ENCODE measurements at regions not wholly inside any gene's neighbourhood (a gene's known extent, or its start where the extent isn't known, plus 50 kb on each side); places are given as distances from the start of the nearest gene placed in this dataset.

- peaks cover 39 to 63% of the 10 kb centered on the region in 2 experiments; a peak in 3 of 4 replicates for H3K9me3 ChIP-seq (ENCODE audit: insufficient read depth in 2 of 2, low read depth in 1 of 2, low read length in 1 of 2)
- H2BK12ac ChIP-seq (ENCODE audit: low read depth, low read length): no peak overlapping the region
- H2BK120ac ChIP-seq (replicated peaks; ENCODE audit: low read depth, low read length): no peak overlapping the region
- H3K36me3 ChIP-seq (ENCODE audit: control insufficient read depth in 2 of 4, insufficient read depth in 4 of 4, low read length in 3 of 4): no peaks in the 10 kb centered on the region
- no peak overlapping the region for H3K4ac ChIP-seq (replicated peaks; ENCODE audit: insufficient read length, low read depth, low read length)
- H3K23me2 ChIP-seq (ENCODE audit: low read depth, low read length): no peaks in the 10 kb centered on the region; the same call in 1 of the 2 replicates
- no peak overlapping the region for H3K4me2 ChIP-seq (ENCODE audit: insufficient read depth in 1 of 2, low read depth in 2 of 2, low read length in 2 of 2)
- H3K27ac ChIP-seq (ENCODE audit: low read depth, low read length): no peak overlapping the region
- no peak overlapping the region for H2BK15ac ChIP-seq (ENCODE audit: low read length)
- no peak overlapping the region for H3K18ac ChIP-seq (ENCODE audit: extremely low read depth, low read length)
- no peak overlapping the region for H2AFZ ChIP-seq (ENCODE audit: low read length)
- H3K4me1 ChIP-seq (replicated peaks in 1 of 4; ENCODE audit: control insufficient read depth in 3 of 4, insufficient read depth in 4 of 4, low read length in 3 of 4): peaks cover 0 to 5% (median 0%) of the 10 kb centered on the region in 4 experiments; a peak in 1 of 7 replicates
- no peak overlapping the region for H4K8ac ChIP-seq (ENCODE audit: extremely low read depth, insufficient read depth, low read length)
- H3K23ac ChIP-seq (ENCODE audit: insufficient read length): no peak overlapping the region
- no peak overlapping the region for H4K5ac ChIP-seq (ENCODE audit: insufficient read length, low read depth, low read length)
- no peaks in the 10 kb centered on the region for H3K79me2 ChIP-seq (ENCODE audit: control insufficient read depth in 1 of 2, insufficient read depth in 2 of 2, low read length in 2 of 2)
- TF ChIP-seq HDAC6 (IDR thresholded peaks at IDR 0.05; ENCODE audit: low read depth, low read length): no peak
- TF ChIP-seq KDM4A (IDR thresholded peaks at IDR 0.05; ENCODE audit: low read depth, low read length, severe bottlenecking): no peak
- no peak for TF ChIP-seq RXRA (IDR thresholded peaks at IDR 0.05; ENCODE audit: insufficient read depth, low read depth, low read length)
- no peak for TF ChIP-seq NRF1 (IDR thresholded peaks at IDR 0.05; ENCODE audit: low read depth, low read length)
- no peak overlapping the region for H3K4me3 ChIP-seq (ENCODE audit: extremely low read depth in 1 of 4, insufficient read depth in 2 of 4, low read depth in 3 of 4, low read length in 4 of 4)
- H2BK5ac ChIP-seq (ENCODE audit: low read depth, low read length): no peak overlapping the region
- H4K91ac ChIP-seq (replicated peaks; ENCODE audit: insufficient read length, low read length): no peak overlapping the region
- POLR2A ChIA-PET (ENCODE audit: partially characterized antibody): no interaction called here
- CTCF ChIA-PET (ENCODE audit: partially characterized antibody): no interaction called here
- no peak for DNase-seq (ENCODE audit: low read depth in 1 of 2, low spot score in 2 of 2)
- H3K27me3 ChIP-seq (replicated peaks in 1 of 4; ENCODE audit: control insufficient read depth in 3 of 4, extremely low read depth in 1 of 4, insufficient read depth in 3 of 4, low read length in 3 of 4): peaks cover 0 to 3% (median 0%) of the 10 kb centered on the region in 4 experiments; a peak in 1 of 7 replicates
- no peak overlapping the region for H3K14ac ChIP-seq (ENCODE audit: insufficient read length)
- no peak for FAIRE-seq
- WGBS, 2 experiments (ENCODE audit: extremely low coverage in 1 of 2, insufficient coverage in 1 of 2, insufficient read length in 1 of 2, insufficient replicate concordance in 2 of 2, low coverage in 1 of 2, low lambda C conversion rate in 2 of 2, missing lambda C conversion rate in 1 of 2): 78% methylated on average over 4 of the region's 8 CpGs; no CpG with 5 or more reads in 1 of the 2 experiments
- H2BK20ac ChIP-seq (ENCODE audit: low read length): no peak overlapping the region
- H3K9ac ChIP-seq (replicated peaks in 1 of 4; ENCODE audit: extremely low read depth in 1 of 4, low read depth in 3 of 4, low read length in 3 of 4): no peak overlapping the region
- H2AK5ac ChIP-seq (ENCODE audit: low read depth, low read length): no peak overlapping the region
- no peak overlapping the region for H3K56ac ChIP-seq (replicated peaks; ENCODE audit: insufficient read length, low read depth, low read length)
- H3K79me1 ChIP-seq (ENCODE audit: low read depth, low read length): no peaks in the 10 kb centered on the region
- no peaks in the 10 kb centered on the region for H4K20me1 ChIP-seq (replicated peaks in 1 of 2; ENCODE audit: control insufficient read depth in 1 of 2, insufficient read depth in 2 of 2, low read length in 2 of 2)
Observed at GRCh38 chr19:34580408-34580807, 96.6 kb downstream of the SCGB2B2 start.
